K562 (cell line): ENCODE measurements at regions not wholly inside any gene's neighbourhood (a gene's known extent, or its start where the extent isn't known, plus 50 kb on each side); places are given as distances from the start of the nearest gene placed in this dataset.

ENCODE experiments used
- ATAC-seq: fragments of 200-7000 bp; cut with Tn5 transposase; 3 replicates; pipeline ENCODE4 v1.9.1; 2020; ENCODE audit warnings: moderate library complexity
- BruUV-seq: library from RNA; stranded (reverse); fragments of 400-500 nt; replicated peaks from 2 replicates; lab custom pipeline; 2021; lab: Mats Ljungman, UMichigan
- CTCF ChIA-PET: fragments of 300-600 bp; formaldehyde crosslinking; extraction: SDS; loops from one replicate; lab custom pipeline; 2021; ENCODE audit warnings: low intra/inter-chr PET ratio; lab: Yijun Ruan, JAX
- POLR2A ChIA-PET: fragments of 300-600, 350-650 bp; sonication (Branson Sonifier 250); formaldehyde crosslinking; extraction: SDS; loops from one replicate; lab custom pipeline; 2021; ENCODE audit warnings: antibody characterized with exemption, inconsistent platforms; lab: Yijun Ruan, JAX
- DNase-seq, 4 experiments: peaks; one replicate each; pipeline versions ENCODE4 v3.0.0 to v3.0.0-alpha.2; 2011 to 2018; ENCODE audit warnings: low spot score in 3 of 4, mixed read lengths in 3 of 4; ENCODE audit errors: extremely low read depth in 1 of 4
- FAIRE-seq: peaks from 2 replicates; lab custom pipeline; 2011; peaks lifted over from hg19 to GRCh38; lab: Jason Lieb, UNC
- H2AFZ ChIP-seq: 2 replicates; pipeline ENCODE4 v1.6.0; 2011; ENCODE audit warnings: low read depth, low read length, control low read depth, inconsistent platforms
- H3K27ac ChIP-seq: fragments of 200-600 bp; 3 replicates; pipeline ENCODE4 v1.8.0; 2011; ENCODE audit warnings: low read depth, mild to moderate bottlenecking, control low read depth, inconsistent platforms, low read length, moderate library complexity, mixed read lengths; ENCODE audit errors: extremely low read depth
- H3K27me3 ChIP-seq, 2 experiments: fragments of 300-600 bp in 1 of 2; 2 replicates in 1 of 2; 3 replicates in 1 of 2; pipeline versions ENCODE4 v1.6.0 to v1.8.0; 2011; ENCODE audit warnings: inconsistent platforms in 2 of 2, low read length in 2 of 2, mild to moderate bottlenecking in 1 of 2, mixed read lengths in 1 of 2, moderate library complexity in 1 of 2; ENCODE audit not compliant: control insufficient read depth in 2 of 2, insufficient read depth in 2 of 2
- H3K36me3 ChIP-seq: fragments of 300-600 bp; 3 replicates; pipeline ENCODE4 v1.8.0; 2011; ENCODE audit warnings: mild to moderate bottlenecking, low read length, inconsistent platforms; ENCODE audit not compliant: control insufficient read depth, insufficient read depth
- H3K4me1 ChIP-seq, 2 experiments: fragments of 200-600 bp in 1 of 2; replicated peaks in 1 of 2; 2 replicates in 1 of 2; 3 replicates in 1 of 2; pipeline versions ENCODE4 v1.5.1 to v1.8.0; 2011; ENCODE audit warnings: inconsistent platforms in 2 of 2, low read length in 2 of 2, mild to moderate bottlenecking in 1 of 2, mixed read lengths in 1 of 2, moderate library complexity in 1 of 2; ENCODE audit not compliant: control insufficient read depth in 2 of 2, insufficient read depth in 2 of 2
- H3K4me2 ChIP-seq: 2 replicates; pipeline ENCODE4 v1.6.1; 2011; ENCODE audit warnings: low read length, control low read depth, inconsistent platforms, mixed read lengths; ENCODE audit not compliant: insufficient read depth
- H3K4me3 ChIP-seq: fragments of 200-600 bp; sonication (generic), shearing (Covaris generic); 2 replicates; pipeline ENCODE4 v1.5.1; 2016; ENCODE audit warnings: control low read depth, inconsistent platforms
- H3K79me2 ChIP-seq: fragments of 200-600 bp; 3 replicates; pipeline ENCODE4 v1.8.0; 2011; ENCODE audit warnings: low read length, inconsistent platforms; ENCODE audit not compliant: control insufficient read depth, insufficient read depth
- H3K9ac ChIP-seq, 2 experiments: 2 replicates each; pipeline versions ENCODE4 v1.6.0 to v1.6.1; 2011; ENCODE audit warnings: low read depth in 2 of 2, low read length in 2 of 2, control low read depth in 1 of 2, inconsistent platforms in 1 of 2, mild to moderate bottlenecking in 1 of 2, mixed read lengths in 1 of 2; ENCODE audit not compliant: insufficient read depth in 1 of 2
- H3K9me1 ChIP-seq: one replicate; pipeline ENCODE4 v1.6.0; 2011; ENCODE audit warnings: inconsistent platforms, mild to moderate bottlenecking, low read length, moderate library complexity; ENCODE audit not compliant: control insufficient read depth, insufficient read depth
- H3K9me3 ChIP-seq: replicated peaks from 2 replicates; pipeline ENCODE4 v1.5.1; 2011; ENCODE audit warnings: low read depth, low read length, inconsistent platforms; ENCODE audit not compliant: control insufficient read depth, insufficient read depth
- H4K20me1 ChIP-seq: replicated peaks from 2 replicates; pipeline ENCODE4 v1.6.1; 2011; ENCODE audit warnings: low read length, inconsistent platforms, mixed read lengths; ENCODE audit not compliant: control insufficient read depth, insufficient read depth
- CXXC5 ChIP-seq: fragments of 250-450 bp; sonication (Bioruptor Pico); IDR thresholded peaks from 2 replicates; pipeline ENCODE4 v1.8.0; 2022; ENCODE audit warnings: inconsistent platforms, mild to moderate bottlenecking, moderate library complexity
- FIP1L1 ChIP-seq: fragments of 200-400 bp; formaldehyde crosslinking; IDR thresholded peaks from 2 replicates; pipeline ENCODE4 v1.6.1; 2018; ENCODE audit warnings: mild to moderate bottlenecking, low read depth, low read length; ENCODE audit not compliant: poor library complexity, severe bottlenecking
- FOXA1 ChIP-seq: fragments of 450-650 bp; IDR thresholded peaks from 2 replicates; pipeline ENCODE4 v1.6.1; 2016; ENCODE audit warnings: mild to moderate bottlenecking, borderline replicate concordance
- FUS ChIP-seq: fragments of 200-400 bp; formaldehyde crosslinking; optimal IDR thresholded peaks from 2 replicates; pipeline ENCODE3; 2017; ENCODE audit warnings: low read depth, low read length
- MYBL2 ChIP-seq, 2 experiments: fragments of 450-650 bp in 1 of 2; sonication (generic) in 1 of 2; formaldehyde crosslinking in 1 of 2; IDR thresholded peaks; 2 replicates each; pipeline versions ENCODE4 v1.6.1 to v1.8.1; 2017 to 2022; ENCODE audit warnings: borderline replicate concordance in 1 of 2, inconsistent platforms in 1 of 2, low read depth in 1 of 2, mild to moderate bottlenecking in 1 of 2, missing genetic modification reagents in 1 of 2, moderate library complexity in 1 of 2
- PHB2 ChIP-seq: fragments of 450-650 bp; IDR thresholded peaks from 2 replicates; pipeline ENCODE4 v1.6.1; 2017; ENCODE audit warnings: low read depth
- RB1 ChIP-seq: fragments of 450-650 bp; IDR thresholded peaks from 2 replicates; pipeline ENCODE4 v1.6.1; 2017; ENCODE audit warnings: low read depth, mild to moderate bottlenecking
- SMAD4 ChIP-seq: fragments of 250-450 bp; sonication (Bioruptor Pico); conservative IDR thresholded peaks from 2 replicates; pipeline ENCODE4 v1.8.0; 2021; ENCODE audit warnings: inconsistent platforms, mild to moderate bottlenecking, moderate library complexity
- SRSF1 ChIP-seq: fragments of 200-400 bp; formaldehyde crosslinking; IDR thresholded peaks from 2 replicates; pipeline ENCODE4 v1.6.1; 2017; ENCODE audit warnings: mild to moderate bottlenecking, low read depth, low read length, moderate library complexity
- TCF7L2 ChIP-seq: fragments of 150-350 bp; IDR thresholded peaks from 2 replicates; pipeline ENCODE4 v1.6.1; 2016; ENCODE audit warnings: low read depth, mild to moderate bottlenecking, low read length, moderate library complexity
- ZC3H4 ChIP-seq: sonication (generic); formaldehyde crosslinking; IDR thresholded peaks from 2 replicates; pipeline ENCODE4 v1.9.0; 2021; ENCODE audit warnings: missing genetic modification reagents, borderline replicate concordance
- WGBS: fragments of 100-300 bp; shearing (Covaris generic); methylation state at CpG from one replicate; pipeline ENCODE4 v1.1.6; 2016; ENCODE audit warnings: low coverage, mixed read lengths; ENCODE audit not compliant: insufficient coverage; ENCODE audit errors: missing lambda C conversion rate; 5-methylcytosine and 5-hydroxymethylcytosine counted together
- in situ Hi-C: fragments of 300-500 bp; cut with MboI; formaldehyde crosslinking; loops from 4 replicates; pipeline ENCODE4 v1.15.0; 2018; ENCODE audit warnings: inconsistent platforms, mixed read lengths
- intact Hi-C: fragments of 100-400 bp; cut with micrococcal nuclease; formaldehyde crosslinking; loops from 2 replicates; pipeline ENCODE4 v1.14.2; 2022
- TF ChIP-seq, protein P1 (sequence below): sonication (generic); formaldehyde crosslinking; IDR thresholded peaks from 2 replicates; pipeline ENCODE4 v1.9.0; 2022; ENCODE audit warnings: mild to moderate bottlenecking, missing genetic modification reagents
- TF ChIP-seq, protein P2 (sequence below): fragments of 250-450 bp; sonication (Bioruptor Pico); IDR thresholded peaks from 2 replicates; pipeline ENCODE4 v1.8.0; 2022; ENCODE audit warnings: moderate library complexity, mild to moderate bottlenecking, inconsistent platforms

GRCh38 chr21:39098696-39099200 is 84.5 kb downstream of the PSMG1 start:
- Histone ChIP-seq H3K27ac (no peak overlapping the region), H3K4me2 (no peak overlapping the region), H3K9me1 (no peaks in the 10 kb centered on the region), H3K27me3 (peaks cover 30 to 54% of the 10 kb centered on the region in 2 experiments), H4K20me1 (peaks cover 13% of the 10 kb centered on the region), H3K4me3 (no peak overlapping the region), H3K9ac (no peak overlapping the region), H3K79me2 (no peaks in the 10 kb centered on the region), H2AFZ (no peak overlapping the region), H3K4me1 (peaks cover 0 to 16% of the 10 kb centered on the region in 2 experiments; a peak in 2 of 5 replicates), H3K36me3 (no peaks in the 10 kb centered on the region), H3K9me3 (no peaks in the 10 kb centered on the region)
- TF ChIP-seq MYBL2 (IDR thresholded peaks at IDR 0.05; ENCODE audit: low read depth) (no peak), MYBL2 (CRISPR knock-in tag; IDR thresholded peaks at IDR 0.05; ENCODE audit: borderline replicate concordance) (no peak), SMAD4 (no peak), ZC3H4 (no peak), FUS (no peak), FIP1L1 (no peak), PHB2 (no peak), FOXA1 (no peak), RB1 (no peak), CXXC5 (CRISPR knock-in tag) (no peak), TCF7L2 (no peak), SRSF1 (no peak)
- TF ChIP-seq, protein P1, sequence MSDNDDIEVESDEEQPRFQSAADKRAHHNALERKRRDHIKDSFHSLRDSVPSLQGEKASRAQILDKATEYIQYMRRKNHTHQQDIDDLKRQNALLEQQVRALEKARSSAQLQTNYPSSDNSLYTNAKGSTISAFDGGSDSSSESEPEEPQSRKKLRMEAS (CRISPR knock-in tag): no peak
- TF ChIP-seq, protein P2, sequence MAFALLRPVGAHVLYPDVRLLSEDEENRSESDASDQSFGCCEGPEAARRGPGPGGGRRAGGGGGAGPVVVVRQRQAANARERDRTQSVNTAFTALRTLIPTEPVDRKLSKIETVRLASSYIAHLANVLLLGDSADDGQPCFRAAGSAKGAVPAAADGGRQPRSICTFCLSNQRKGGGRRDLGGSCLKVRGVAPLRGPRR (CRISPR knock-in tag): no peak
- ChIA-PET CTCF (no interaction called here), POLR2A (interaction anchor here (0.8 kb wide), 1 partner anchor 256 kb away, joined by 3 read pairs; no protein-coding TSS in a partner anchor)
- WGBS: 1% methylated on average over 3 of the region's 3 CpGs
- BruUV-seq: no TSS peak
- intact Hi-C loops (no loop called here), in situ Hi-C loops (no loop called here)
- FAIRE-seq (no peak), ATAC-seq (no peak), DNase-seq (no peak)
